ENCODE measurements at regions not wholly inside any gene's neighbourhood (a gene's known extent, or its start where the extent isn't known, plus 50 kb on each side); places are given as distances from the start of the nearest gene placed in this dataset.

DNA sequence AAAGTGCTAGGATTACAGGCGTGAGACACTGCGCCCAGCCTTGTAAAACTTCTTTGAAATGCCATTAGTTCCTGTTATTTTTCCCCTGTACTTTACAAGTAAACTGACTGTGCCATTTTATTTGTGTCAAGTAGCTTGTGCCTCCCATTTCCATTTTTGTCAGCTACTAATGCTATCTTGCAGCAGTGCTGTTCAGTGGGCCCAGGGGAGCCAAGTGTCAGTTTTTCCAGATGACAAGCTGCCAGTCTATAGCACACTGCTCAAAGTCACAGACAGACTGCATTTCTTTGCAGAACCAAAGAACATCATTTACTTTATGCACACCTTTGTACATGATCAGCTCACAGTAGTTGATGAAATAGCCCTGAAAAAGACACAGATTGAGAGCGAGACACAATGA is 901.3 kb upstream of the CDH2 start:
- H3K4me3 ChIP-seq (ENCODE audit: control insufficient read depth, low read depth, low read length): no peak overlapping the region
- TF ChIP-seq, protein P1, sequence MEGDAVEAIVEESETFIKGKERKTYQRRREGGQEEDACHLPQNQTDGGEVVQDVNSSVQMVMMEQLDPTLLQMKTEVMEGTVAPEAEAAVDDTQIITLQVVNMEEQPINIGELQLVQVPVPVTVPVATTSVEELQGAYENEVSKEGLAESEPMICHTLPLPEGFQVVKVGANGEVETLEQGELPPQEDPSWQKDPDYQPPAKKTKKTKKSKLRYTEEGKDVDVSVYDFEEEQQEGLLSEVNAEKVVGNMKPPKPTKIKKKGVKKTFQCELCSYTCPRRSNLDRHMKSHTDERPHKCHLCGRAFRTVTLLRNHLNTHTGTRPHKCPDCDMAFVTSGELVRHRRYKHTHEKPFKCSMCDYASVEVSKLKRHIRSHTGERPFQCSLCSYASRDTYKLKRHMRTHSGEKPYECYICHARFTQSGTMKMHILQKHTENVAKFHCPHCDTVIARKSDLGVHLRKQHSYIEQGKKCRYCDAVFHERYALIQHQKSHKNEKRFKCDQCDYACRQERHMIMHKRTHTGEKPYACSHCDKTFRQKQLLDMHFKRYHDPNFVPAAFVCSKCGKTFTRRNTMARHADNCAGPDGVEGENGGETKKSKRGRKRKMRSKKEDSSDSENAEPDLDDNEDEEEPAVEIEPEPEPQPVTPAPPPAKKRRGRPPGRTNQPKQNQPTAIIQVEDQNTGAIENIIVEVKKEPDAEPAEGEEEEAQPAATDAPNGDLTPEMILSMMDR (IDR thresholded peaks at IDR 0.05; ENCODE audit: control insufficient read depth, insufficient read depth, low read depth, low read length, missing control alignments): no peak
- no peak for DNase-seq (ENCODE audit: low read depth)

DNA sequence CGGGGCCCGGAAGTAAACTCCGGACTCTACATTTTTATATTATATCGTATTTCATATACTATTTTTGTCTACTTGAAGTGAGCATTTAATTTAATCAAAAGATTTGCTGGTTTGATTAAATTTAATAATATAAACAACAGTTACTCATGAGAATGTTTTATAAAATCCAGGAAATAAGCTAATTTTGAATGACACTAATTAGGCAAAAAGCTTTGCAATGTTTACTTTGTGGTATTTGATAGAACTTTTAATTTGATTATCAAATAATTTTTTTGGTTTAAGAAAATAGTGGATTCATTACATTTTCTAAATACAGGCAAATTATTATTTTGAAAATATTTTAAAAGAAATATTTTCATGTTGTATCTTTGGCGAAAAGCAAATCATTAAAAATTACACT is 900.4 kb upstream of the CDH2 start:
- no peak for DNase-seq (ENCODE audit: low read depth)
- TF ChIP-seq, protein P1 (IDR thresholded peaks at IDR 0.05; ENCODE audit: control insufficient read depth, insufficient read depth, low read depth, low read length, missing control alignments): no peak
- no peak overlapping the region for H3K4me3 ChIP-seq (ENCODE audit: control insufficient read depth, low read depth, low read length)

DNA sequence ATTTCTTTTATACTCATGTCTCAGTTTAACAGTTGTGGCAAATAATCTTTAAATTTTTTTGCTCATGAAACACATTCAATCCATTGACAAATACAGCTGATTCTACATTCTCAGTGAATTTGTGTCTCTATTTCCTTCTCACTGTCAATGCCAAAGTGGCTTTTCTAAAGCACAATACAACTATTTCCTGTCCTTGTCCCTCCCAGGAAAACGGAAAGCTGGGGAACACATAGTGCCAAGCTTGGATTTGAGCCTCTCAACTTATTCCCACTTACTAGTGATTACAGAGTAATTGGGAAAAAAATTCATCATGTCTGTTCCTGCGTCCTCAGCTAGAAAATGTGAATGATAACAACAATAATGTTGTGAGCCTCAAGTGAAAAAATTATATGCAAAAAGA is 899.7 kb upstream of the CDH2 start:
- TF ChIP-seq, protein P1 (IDR thresholded peaks at IDR 0.05; ENCODE audit: control insufficient read depth, insufficient read depth, low read depth, low read length, missing control alignments): no peak
- H3K4me3 ChIP-seq (ENCODE audit: control insufficient read depth, low read depth, low read length): no peak overlapping the region
- no peak for DNase-seq (ENCODE audit: low read depth)

- no peak for DNase-seq (ENCODE audit: low read depth)
These were observed 897.2 kb upstream of the CDH2 start for GRCh38 chr18:29074147-29074546.

GRCh38 chr18:29071869-29072268 is 894.9 kb upstream of the CDH2 start:
- H3K4me3 ChIP-seq (ENCODE audit: control insufficient read depth, low read depth, low read length): no peak overlapping the region
- no peak for DNase-seq (ENCODE audit: low read depth)
- TF ChIP-seq, protein P1 (IDR thresholded peaks at IDR 0.05; ENCODE audit: control insufficient read depth, insufficient read depth, low read depth, low read length, missing control alignments): no peak

More at GRCh38 chr18:29074147-29074546, 897.2 kb upstream of the CDH2 start:
- no peak overlapping the region for H3K4me3 ChIP-seq (ENCODE audit: control insufficient read depth, low read depth, low read length)
- TF ChIP-seq, protein P1 (IDR thresholded peaks at IDR 0.05; ENCODE audit: control insufficient read depth, insufficient read depth, low read depth, low read length, missing control alignments): no peak

DNA sequence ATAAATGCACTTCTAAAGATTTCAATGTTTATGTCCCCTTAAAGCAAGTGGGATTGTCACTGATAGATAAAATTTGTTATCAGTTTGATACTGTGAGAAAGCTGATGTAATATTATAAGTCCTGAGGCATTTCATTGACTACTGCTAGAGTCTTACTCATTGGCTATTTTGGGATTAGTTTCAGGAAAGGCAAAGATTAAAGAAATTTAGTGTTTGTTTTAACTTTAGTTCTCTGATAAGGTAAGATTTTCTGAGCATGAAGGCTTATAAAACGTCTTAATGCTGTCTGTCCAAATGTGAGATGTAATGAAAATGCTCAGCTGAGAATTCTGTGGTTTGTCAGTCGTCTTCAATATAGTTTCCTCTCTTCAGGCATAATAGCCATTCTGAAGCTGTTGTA is 886.4 kb upstream of the CDH2 start:
- H3K4me3 ChIP-seq (ENCODE audit: control insufficient read depth, low read depth, low read length): no peak overlapping the region
- TF ChIP-seq, protein P1 (IDR thresholded peaks at IDR 0.05; ENCODE audit: control insufficient read depth, insufficient read depth, low read depth, low read length, missing control alignments): no peak
- DNase-seq (ENCODE audit: low read depth): no peak

- no peak for DNase-seq (ENCODE audit: low read depth)
- no peak overlapping the region for H3K4me3 ChIP-seq (ENCODE audit: control insufficient read depth, low read depth, low read length)
- TF ChIP-seq, protein P1 (IDR thresholded peaks at IDR 0.05; ENCODE audit: control insufficient read depth, insufficient read depth, low read depth, low read length, missing control alignments): no peak
These were observed 886.0 kb upstream of the CDH2 start for GRCh38 chr18:29062921-29063320.
